Skeletal muscle tissue (tissue), 3 donors: ENCODE measurements at regions not wholly inside any gene's neighbourhood (a gene's known extent, or its start where the extent isn't known, plus 50 kb on each side); places are given as distances from the start of the nearest gene placed in this dataset.

Experiments
- H3K27ac ChIP-seq: one replicate; pipeline ENCODE4 v1.7.0; 2013; ENCODE audit warnings: mild to moderate bottlenecking, low read depth, low read length, inconsistent platforms
- H3K27me3 ChIP-seq, 3 donors: one replicate each; pipeline ENCODE4 v1.7.0; 2013; ENCODE audit warnings: low read length in 3 of 3; ENCODE audit not compliant: control insufficient read depth in 3 of 3, insufficient read depth in 3 of 3
- H3K36me3 ChIP-seq, 3 donors: one replicate each; pipeline ENCODE4 v1.7.0; 2013; ENCODE audit warnings: low read length in 3 of 3; ENCODE audit not compliant: control insufficient read depth in 3 of 3, insufficient read depth in 3 of 3
- H3K4me1 ChIP-seq, 3 donors: one replicate each; pipeline ENCODE4 v1.7.0; 2013; ENCODE audit warnings: low read length in 3 of 3, mild to moderate bottlenecking in 3 of 3; ENCODE audit not compliant: control insufficient read depth in 3 of 3, insufficient read depth in 3 of 3
- H3K4me3 ChIP-seq, 3 donors: one replicate each; pipeline ENCODE4 v1.7.0; 2013; ENCODE audit warnings: low read length in 3 of 3
- H3K9ac ChIP-seq, 3 donors: one replicate each; pipeline ENCODE4 v1.7.0; 2013; ENCODE audit warnings: low read length in 3 of 3, mild to moderate bottlenecking in 3 of 3, moderate library complexity in 2 of 3, low read depth in 1 of 3
- H3K9me3 ChIP-seq, 3 donors: one replicate each; pipeline ENCODE4 v1.7.0; 2013; ENCODE audit warnings: low read length in 3 of 3; ENCODE audit not compliant: control insufficient read depth in 3 of 3
- donor health status: Osteomylitis.

DNA sequence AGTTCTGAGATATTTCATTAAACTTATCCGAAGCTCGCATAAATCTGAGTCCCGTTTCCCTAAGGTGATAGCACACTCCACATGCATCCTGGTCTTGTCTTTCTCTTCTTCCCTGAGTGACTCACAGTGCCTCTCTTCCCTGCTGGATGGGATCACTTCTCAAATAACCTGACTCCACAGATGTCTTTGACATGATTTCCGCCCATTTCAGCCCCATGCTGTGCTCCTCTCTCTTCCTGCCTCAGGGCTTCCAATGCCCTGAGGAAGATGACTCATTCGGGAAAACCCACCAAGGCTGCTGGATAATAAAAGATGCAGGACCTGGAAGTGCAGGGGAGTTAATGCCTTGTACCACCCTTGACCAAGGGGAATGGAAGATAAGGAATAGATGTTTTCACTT, 441.7 kb upstream of the SOX11 start:
- Histone ChIP-seq H3K4me3 (no peak overlapping the region), H3K27me3 (no peaks in the 10 kb centered on the region), H3K4me1 (no peaks in the 10 kb centered on the region), H3K27ac (no peak overlapping the region), H3K9me3 (no peaks in the 10 kb centered on the region), H3K36me3 (no peaks in the 10 kb centered on the region), H3K9ac (no peak overlapping the region)

DNA sequence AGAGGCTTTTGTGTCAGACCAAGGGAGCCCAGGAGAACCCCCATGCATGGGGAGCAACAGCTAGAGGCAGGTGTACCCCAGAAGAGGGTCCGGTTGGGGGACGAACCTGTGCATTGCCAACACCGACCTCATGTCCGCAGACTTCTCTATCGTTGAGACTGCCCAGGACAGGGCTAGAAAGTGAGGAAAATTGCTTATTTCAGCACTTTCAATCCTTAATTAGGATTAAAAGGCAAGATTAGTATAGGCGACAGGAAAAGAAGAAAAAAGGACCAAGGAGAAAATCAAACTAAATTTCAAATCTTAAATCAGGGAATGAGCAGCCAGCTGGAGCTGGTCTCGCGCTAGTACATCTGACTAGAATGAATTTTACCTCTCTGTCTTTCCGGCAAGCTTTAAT, 438.9 kb upstream of the SOX11 start:
- H3K27me3 ChIP-seq = no peaks in the 10 kb centered on the region
- H3K9ac ChIP-seq = no peak overlapping the region
- no peaks in the 10 kb centered on the region for H3K4me1 ChIP-seq
- no peaks in the 10 kb centered on the region for H3K36me3 ChIP-seq
- no peak overlapping the region for H3K27ac ChIP-seq
- no peak overlapping the region for H3K4me3 ChIP-seq
- no peaks in the 10 kb centered on the region for H3K9me3 ChIP-seq

DNA sequence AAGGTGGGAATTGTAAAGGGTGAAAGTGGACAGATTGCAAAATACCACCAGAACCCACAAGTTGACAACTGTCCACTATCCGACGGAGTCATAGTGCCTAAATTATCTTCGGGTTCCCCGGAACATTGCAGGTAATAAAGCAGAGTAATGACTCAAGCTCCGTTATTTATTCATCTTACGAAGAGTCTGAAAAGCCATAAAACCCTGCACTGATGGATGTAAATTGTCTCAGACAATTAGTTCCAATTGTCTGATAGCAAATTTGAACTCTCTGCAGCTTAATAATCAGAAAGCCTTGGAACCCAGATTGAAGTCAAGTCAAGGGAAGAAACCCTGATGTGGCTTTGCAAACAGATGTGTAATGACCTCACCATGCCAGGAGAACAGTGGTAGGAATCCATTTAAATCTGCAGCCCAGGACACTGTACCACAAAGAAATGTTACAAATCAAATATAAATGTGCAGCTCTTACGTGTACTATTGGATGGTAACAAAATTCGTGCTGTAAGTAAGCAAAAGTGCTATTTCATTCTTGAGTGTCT, 437.3 kb upstream of the SOX11 start:
- H3K9me3 ChIP-seq = no peaks in the 10 kb centered on the region
- H3K27ac ChIP-seq = no peak overlapping the region
- no peaks in the 10 kb centered on the region for H3K27me3 ChIP-seq
- no peaks in the 10 kb centered on the region for H3K36me3 ChIP-seq
- H3K4me3 ChIP-seq = no peak overlapping the region
- H3K4me1 ChIP-seq = no peaks in the 10 kb centered on the region
- no peak overlapping the region for H3K9ac ChIP-seq

DNA sequence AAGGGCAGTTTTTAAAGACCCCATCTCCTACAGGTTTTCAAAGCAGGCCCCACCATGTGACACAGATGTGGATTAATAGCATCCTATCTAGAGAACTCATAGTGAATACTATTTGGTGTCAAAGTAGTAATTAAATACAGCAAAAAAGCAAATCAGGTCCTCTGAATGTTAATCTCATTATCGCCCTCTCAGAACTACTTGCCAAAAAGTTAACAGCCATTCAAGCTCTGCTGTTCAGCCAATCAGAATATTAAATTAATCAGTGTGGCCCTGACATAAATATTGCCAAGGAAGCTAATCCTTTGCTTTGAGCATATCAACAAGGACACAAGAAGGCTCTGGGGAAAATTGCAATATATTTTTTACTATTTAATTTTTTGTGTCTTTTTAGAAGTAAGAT, 428.9 kb upstream of the SOX11 start:
- Histone ChIP-seq H3K9me3 (peaks cover 0 to 2% (median 0%) of the 10 kb centered on the region in 3 donors), H3K4me1 (no peaks in the 10 kb centered on the region), H3K4me3 (no peak overlapping the region), H3K27ac (no peak overlapping the region), H3K27me3 (no peaks in the 10 kb centered on the region), H3K36me3 (no peaks in the 10 kb centered on the region), H3K9ac (no peak overlapping the region)

DNA sequence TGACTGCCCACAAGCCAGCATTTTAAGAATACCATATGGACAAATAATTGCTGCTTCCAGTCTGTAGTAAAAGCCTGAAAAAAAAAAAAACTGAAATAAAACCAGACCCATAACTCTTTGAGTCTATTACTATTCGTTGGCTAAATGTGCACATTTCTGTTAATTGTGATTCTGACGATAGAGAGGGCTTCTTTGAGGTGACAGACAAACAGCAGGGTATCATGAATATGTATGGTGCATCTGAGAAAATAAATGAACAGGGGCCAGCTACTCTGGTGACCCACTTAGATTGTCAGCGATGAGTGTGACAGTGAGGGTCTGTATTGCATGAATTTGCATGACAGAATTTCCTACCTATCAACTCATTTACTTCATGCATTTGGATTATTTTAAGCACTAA, 427.8 kb upstream of the SOX11 start:
- Histone ChIP-seq H3K27ac (no peak overlapping the region), H3K4me3 (no peak overlapping the region), H3K36me3 (no peaks in the 10 kb centered on the region), H3K9me3 (peaks cover 0 to 2% (median 0%) of the 10 kb centered on the region in 3 donors), H3K9ac (no peak overlapping the region), H3K27me3 (no peaks in the 10 kb centered on the region), H3K4me1 (no peaks in the 10 kb centered on the region)

DNA sequence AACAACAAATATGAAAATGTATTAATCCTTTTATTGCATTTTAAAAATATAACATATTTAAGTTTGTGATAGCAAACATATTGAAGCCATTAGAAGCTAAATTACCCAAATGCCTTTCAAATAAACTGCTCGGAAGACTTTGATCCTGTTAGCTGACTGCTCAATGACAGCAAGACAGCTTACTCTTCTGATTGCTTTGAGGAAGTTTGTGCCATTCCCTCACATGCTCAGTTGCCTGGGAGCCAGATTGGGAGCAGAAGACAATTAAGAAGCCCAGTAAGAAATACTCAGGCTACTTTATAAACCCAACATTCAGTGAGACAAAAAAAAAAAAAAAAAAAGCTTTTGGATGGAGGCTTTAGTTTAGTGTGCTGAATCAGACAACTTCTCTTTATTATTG, 407.1 kb upstream of the SOX11 start:
- Histone ChIP-seq H3K4me1 (no peaks in the 10 kb centered on the region), H3K4me3 (no peak overlapping the region), H3K9me3 (no peaks in the 10 kb centered on the region), H3K27me3 (no peaks in the 10 kb centered on the region), H3K27ac (no peak overlapping the region), H3K36me3 (no peaks in the 10 kb centered on the region), H3K9ac (no peak overlapping the region)

DNA sequence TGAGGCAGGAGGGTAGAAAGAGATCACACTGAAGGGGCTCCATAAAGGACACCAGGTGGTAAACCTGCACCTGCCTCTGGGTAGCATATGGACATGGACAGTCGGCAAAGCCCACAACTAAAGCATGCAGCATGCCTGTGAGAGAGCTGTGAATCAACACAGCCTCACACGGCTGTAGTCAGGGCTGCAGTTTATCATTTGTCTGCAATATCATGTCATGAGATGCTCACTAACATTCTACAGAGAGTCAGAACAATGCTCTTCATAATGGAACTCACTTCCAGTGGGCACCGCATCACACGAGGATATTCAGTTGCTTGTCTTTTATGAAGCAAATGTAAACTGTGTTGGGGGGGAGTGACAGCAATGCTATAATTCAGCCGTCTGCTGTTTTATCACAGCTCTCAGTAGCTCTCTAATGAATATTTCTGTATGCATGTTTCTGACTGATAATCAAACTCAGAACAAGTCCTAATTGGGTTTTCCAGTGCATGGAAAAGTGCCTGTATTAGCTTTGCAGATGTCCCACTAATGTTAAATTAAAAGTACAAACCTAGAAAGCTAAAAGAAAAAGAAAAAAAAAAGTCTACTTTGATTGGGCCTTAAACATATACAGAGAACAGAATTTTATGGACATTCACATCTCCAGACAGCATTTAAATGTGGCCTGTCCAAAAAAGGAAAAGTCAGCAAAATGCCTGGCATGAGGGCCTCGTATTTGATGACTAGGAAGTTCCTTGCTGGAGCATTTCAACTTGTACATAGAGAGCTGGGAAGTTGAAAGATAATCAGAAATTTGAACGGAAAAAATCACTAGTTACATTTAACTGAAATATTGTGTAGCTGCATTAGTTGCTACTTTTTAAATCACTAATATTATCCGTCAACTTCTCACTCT, 406.1 kb upstream of the SOX11 start:
- no peaks in the 10 kb centered on the region for H3K36me3 ChIP-seq
- no peak overlapping the region for H3K9ac ChIP-seq
- no peak overlapping the region for H3K4me3 ChIP-seq
- H3K27ac ChIP-seq = no peak overlapping the region
- H3K9me3 ChIP-seq = no peaks in the 10 kb centered on the region
- no peaks in the 10 kb centered on the region for H3K27me3 ChIP-seq
- no peaks in the 10 kb centered on the region for H3K4me1 ChIP-seq

DNA sequence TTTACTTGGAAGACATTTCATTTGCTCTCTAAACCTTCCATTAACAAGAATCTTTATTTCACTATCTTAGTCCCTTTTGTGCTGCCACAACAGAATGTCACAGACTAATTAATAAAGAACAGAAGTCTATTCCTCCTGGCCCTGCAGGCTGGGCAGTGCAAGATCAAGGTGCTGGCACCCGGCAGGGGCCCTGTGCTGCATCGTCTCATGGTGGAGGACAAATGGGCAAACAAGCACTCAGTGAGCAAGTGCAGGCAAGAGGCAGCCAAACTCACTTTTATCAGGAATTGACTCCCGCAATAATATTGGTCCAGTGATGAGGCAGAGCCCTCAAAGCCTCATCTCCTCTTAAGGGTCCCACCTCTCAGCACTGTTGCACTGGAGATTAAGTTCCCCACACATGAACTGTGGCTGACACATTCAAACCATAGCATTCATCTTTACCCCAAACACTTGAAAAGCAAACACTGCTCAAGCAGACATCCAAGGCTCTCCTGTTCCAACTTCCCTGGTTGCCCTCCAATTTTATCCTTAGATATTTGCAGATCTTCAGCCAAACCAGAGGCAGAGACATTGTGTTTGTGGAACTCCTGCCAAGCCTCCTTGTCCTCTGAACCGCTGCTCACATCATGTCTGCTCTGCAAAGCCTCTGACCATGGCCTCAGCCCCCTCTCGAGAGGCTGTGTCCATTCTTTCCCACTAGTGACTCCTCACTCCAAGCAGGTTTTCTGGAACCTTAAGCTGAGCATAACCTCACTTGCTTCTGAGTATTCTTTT, 404.4 kb upstream of the SOX11 start:
- Histone ChIP-seq H3K9me3 (no peaks in the 10 kb centered on the region), H3K4me3 (no peak overlapping the region), H3K27ac (no peak overlapping the region), H3K27me3 (no peaks in the 10 kb centered on the region), H3K4me1 (no peaks in the 10 kb centered on the region), H3K9ac (no peak overlapping the region), H3K36me3 (no peaks in the 10 kb centered on the region)

DNA sequence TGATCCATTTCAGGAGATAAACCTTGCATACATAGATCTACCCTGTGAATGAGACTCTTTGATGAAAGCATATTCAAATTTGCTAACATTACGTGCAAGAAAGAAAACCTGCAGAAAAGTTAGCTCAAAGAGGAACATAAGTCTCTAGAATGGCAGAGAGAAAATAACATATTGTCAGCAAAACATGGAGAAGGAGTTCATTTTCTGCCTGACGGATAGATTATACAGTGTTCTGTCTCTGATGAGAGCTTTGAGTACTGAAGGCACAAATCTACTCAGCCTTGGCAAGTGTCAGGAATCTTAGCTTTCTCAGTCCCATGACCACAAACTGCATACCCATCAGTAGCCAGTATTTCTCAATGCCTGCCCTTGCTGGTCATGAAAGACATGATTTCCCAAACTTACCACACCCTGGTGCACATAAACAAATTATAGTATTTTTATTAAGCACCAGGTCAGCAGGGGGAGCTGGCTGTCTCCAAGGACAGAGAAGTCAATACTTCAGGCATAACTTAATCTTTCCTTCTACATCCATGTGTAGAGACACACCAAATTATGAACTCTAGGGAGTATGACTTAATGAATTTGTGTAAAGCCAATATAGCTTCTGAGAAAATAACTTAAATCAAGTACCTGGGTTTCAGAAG, 401.2 kb upstream of the SOX11 start:
- no peaks in the 10 kb centered on the region for H3K27me3 ChIP-seq
- H3K4me1 ChIP-seq = no peaks in the 10 kb centered on the region
- no peak overlapping the region for H3K27ac ChIP-seq
- no peaks in the 10 kb centered on the region for H3K36me3 ChIP-seq
- H3K4me3 ChIP-seq = no peak overlapping the region
- H3K9ac ChIP-seq = no peak overlapping the region
- no peaks in the 10 kb centered on the region for H3K9me3 ChIP-seq

DNA sequence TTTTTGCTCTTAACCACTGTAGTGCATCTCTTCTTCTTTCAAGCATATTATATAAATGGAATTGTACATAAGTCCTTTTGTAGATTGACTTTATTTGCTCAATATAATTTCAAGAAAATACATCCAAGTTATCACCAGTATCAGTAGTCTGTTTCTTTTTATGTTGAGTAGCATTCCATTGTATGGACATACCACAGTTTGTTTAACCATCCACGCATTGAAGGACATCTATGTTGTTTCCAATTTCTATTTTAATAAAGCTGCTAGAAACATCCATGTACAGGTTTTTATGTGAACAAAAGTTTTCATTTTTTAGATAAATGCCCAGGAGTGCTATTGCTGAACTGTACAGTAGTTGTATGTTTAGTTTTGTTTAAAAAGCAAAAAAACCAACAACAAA, 387.5 kb upstream of the SOX11 start:
- Histone ChIP-seq H3K27ac (no peak overlapping the region), H3K9me3 (no peaks in the 10 kb centered on the region), H3K4me3 (no peak overlapping the region), H3K36me3 (no peaks in the 10 kb centered on the region), H3K4me1 (no peaks in the 10 kb centered on the region), H3K27me3 (no peaks in the 10 kb centered on the region), H3K9ac (no peak overlapping the region)
